Activated naive CD4-positive, alpha-beta T cell treated with anti-CD3 and anti-CD28 coated beads for 36 hours (primary cell): ENCODE measurements at regions not wholly inside any gene's neighbourhood (a gene's known extent, or its start where the extent isn't known, plus 50 kb on each side); places are given as distances from the start of the nearest gene placed in this dataset.
"Not testable (repeated sequence)": the region's sequence is repeated elsewhere in the genome, so short reads cannot be mapped to it uniquely, and the experiment has no call there.

Experiments used
- CTCF ChIA-PET: fragments of 350-600 bp; sonication (Branson Sonifier 250); formaldehyde crosslinking; loops from one replicate; lab custom pipeline; 2021; ENCODE audit warnings: antibody characterized with exemption; lab: Charles Lee
- DNase-seq: peaks from one replicate; pipeline ENCODE4 v3.0.0-alpha.2; 2020
- H3K27ac Mint-ChIP-seq: one replicate; pipeline ENCODE4 v1.8.0; 2021; ENCODE audit warnings: mild to moderate bottlenecking, mixed read lengths
- H3K27me3 Mint-ChIP-seq: one replicate; pipeline ENCODE4 v1.8.0; 2021; ENCODE audit warnings: low read depth, mixed read lengths
- H3K36me3 Mint-ChIP-seq: one replicate; pipeline ENCODE4 v1.8.0; 2021; ENCODE audit warnings: low read depth, mixed read lengths
- H3K4me1 Mint-ChIP-seq: one replicate; pipeline ENCODE4 v1.8.0; 2021; ENCODE audit warnings: low read depth, mixed read lengths
- H3K4me3 Mint-ChIP-seq: one replicate; pipeline ENCODE4 v1.8.0; 2021; ENCODE audit warnings: mild to moderate bottlenecking, moderate library complexity, mixed read lengths
- H3K9me3 Mint-ChIP-seq: one replicate; pipeline ENCODE4 v1.8.0; 2021; ENCODE audit warnings: mixed read lengths
- intact Hi-C: fragments of 100-400 bp; cut with micrococcal nuclease; formaldehyde crosslinking; loops from one replicate; pipeline ENCODE4 v1.15.1; 2023

DNA sequence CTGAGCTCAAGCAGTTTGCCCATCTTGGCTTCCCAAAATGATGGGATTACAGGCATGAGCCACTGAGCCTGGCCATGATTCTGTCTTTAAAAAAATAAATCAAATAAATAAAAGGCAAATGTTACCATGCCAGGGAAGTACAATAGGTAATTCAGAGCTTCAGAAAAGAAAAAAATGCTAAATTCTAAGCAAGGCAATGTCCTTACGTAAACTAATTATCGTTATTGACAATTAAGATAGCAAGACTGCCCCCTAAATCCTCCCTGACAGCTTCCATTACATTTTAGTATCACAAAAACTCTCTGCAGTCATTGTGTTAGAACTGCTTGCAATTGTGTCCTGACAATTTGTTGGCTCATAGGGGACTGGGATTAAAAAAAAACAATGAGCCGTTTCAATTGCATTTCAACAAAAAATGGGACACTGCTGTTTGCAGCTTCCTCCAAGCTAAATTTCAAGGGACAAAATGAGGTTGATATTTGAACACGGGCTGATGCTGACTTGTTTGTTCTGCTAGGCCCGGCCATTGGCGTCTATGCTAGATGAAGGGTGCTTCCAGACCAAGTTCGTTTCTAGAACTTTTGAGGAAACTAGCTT is 88.9 kb downstream of the MOGAT1 start:
- Mint-ChIP-seq H3K27me3 (no peaks in the 10 kb centered on the region), H3K4me3 (no peak overlapping the region), H3K9me3 (no peaks in the 10 kb centered on the region), H3K36me3 (no peaks in the 10 kb centered on the region), H3K4me1 (no peaks in the 10 kb centered on the region), H3K27ac (no peak overlapping the region)
- DNase-seq, result no peak
- intact Hi-C loops, result no loop called here
- CTCF ChIA-PET, result interaction anchor here (0.6 to 1.2 kb wide), 5 partner anchors 36 to 1151 kb away, joined by 3 to 6 read pairs (median 3); no protein-coding TSS in a partner anchor

DNA sequence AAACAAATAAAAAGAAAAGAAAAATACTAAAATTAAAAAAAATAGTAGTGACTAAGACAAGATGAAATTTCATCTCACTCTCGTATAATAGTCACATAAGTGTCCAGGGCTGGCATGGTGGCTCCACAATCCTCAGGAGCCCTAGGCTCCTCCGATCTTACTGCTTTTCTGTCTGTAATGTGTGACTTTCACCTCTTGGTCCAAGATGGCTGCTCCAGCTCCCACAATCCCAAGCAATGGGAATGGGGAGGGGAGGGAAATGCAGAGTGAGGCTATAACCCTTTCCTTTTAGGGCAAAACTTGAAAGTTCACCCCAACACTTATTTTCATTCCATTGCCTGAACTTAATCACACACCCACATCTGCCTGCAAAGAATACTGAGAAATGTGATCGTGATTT is 90.4 kb downstream of the MOGAT1 start:
- Mint-ChIP-seq H3K27me3 (peaks cover 4% of the 10 kb centered on the region), H3K4me3 (no peak overlapping the region), H3K36me3 (no peaks in the 10 kb centered on the region), H3K9me3 (no peaks in the 10 kb centered on the region), H3K27ac (no peak overlapping the region), H3K4me1 (no peaks in the 10 kb centered on the region)
- no peak for DNase-seq
- intact Hi-C loops, result no loop called here
- CTCF ChIA-PET, result interaction anchor here (0.9 kb wide), 1 partner anchor 53 kb away, joined by 3 read pairs; no protein-coding TSS in a partner anchor

DNA sequence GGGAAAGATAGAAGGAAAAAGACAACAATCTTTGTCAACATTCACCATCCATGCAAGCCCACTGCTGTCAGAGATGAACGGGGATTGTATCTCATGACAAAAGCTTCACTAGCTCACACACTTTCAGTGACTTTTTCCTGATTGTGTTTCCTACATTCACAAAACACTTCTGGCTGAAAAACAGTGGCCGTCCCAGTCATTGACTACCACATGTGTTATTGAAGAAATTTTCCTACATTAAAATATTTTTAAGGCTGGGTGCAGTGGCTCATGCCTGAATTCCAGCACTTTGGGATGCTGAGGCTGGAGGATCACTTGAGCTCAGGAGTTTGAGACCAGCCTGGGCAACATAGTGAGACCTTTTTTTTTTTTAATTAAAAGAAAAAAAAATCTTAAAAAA is 90.9 kb downstream of the MOGAT1 start:
- Mint-ChIP-seq H3K27ac (no peak overlapping the region), H3K27me3 (peaks cover 4% of the 10 kb centered on the region), H3K4me3 (no peak overlapping the region), H3K36me3 (no peaks in the 10 kb centered on the region), H3K9me3 (no peaks in the 10 kb centered on the region), H3K4me1 (no peaks in the 10 kb centered on the region)
- intact Hi-C loops, result no loop called here
- no peak for DNase-seq
- CTCF ChIA-PET, result interaction anchor here (0.6 to 0.9 kb wide), 2 partner anchors 54 to 204 kb away, joined by 3 read pairs; no protein-coding TSS in a partner anchor

DNA sequence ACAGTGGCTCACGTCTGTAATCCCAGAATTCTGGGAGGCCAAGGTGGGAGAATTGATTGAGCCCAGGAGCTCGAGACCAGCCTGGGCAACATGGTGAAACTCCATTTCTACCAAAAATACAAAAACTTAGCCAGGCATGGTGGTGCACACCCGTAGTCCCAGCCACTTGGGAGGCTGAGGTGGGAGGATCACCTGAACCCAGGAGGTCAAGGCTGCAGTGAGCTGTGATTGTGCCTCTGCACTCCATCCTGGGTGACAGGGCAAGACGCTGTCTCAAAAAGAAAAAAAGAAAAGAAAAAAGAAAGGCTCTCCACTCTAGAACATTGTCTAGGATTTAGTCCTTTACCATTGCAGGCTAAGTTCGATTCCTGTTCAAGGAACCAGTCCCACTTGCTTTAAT is 94.4 kb downstream of the MOGAT1 start:
- CTCF ChIA-PET, H3K27ac Mint-ChIP-seq, H3K27me3 Mint-ChIP-seq, intact Hi-C loops, H3K9me3 Mint-ChIP-seq, H3K36me3 Mint-ChIP-seq, DNase-seq, H3K4me1 Mint-ChIP-seq, H3K4me3 Mint-ChIP-seq: not testable (repeated sequence)

DNA sequence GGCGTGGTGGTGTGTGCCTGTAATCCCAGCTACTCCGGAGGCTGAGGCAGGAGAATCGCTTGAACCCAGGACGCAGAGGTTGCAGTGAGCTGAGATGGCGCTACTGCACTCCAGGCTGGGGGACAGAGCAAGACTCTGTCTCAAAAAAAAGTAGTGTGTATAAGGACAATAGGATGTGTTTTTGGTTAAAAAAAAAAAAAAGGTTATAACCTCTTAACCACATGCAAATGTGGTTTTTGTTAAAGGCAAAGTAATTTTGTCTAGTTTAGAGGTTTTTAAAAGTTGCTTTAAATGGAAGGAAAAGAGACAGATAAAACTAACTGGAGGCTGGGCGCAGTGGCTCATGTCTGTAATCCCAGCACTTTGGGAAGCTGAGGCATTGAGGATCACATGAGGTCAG is 92.8 kb upstream of the ACSL3 start:
- H3K36me3 Mint-ChIP-seq, H3K4me1 Mint-ChIP-seq, intact Hi-C loops, DNase-seq, H3K4me3 Mint-ChIP-seq, H3K9me3 Mint-ChIP-seq, H3K27ac Mint-ChIP-seq: not testable (repeated sequence)
- CTCF ChIA-PET, result interaction anchor here (0.6 to 0.7 kb wide), 6 partner anchors 22 to 1818 kb away, joined by 3 to 8 read pairs (median 4); no protein-coding TSS in a partner anchor
- peaks cover 12% of the 10 kb centered on the region for H3K27me3 Mint-ChIP-seq

DNA sequence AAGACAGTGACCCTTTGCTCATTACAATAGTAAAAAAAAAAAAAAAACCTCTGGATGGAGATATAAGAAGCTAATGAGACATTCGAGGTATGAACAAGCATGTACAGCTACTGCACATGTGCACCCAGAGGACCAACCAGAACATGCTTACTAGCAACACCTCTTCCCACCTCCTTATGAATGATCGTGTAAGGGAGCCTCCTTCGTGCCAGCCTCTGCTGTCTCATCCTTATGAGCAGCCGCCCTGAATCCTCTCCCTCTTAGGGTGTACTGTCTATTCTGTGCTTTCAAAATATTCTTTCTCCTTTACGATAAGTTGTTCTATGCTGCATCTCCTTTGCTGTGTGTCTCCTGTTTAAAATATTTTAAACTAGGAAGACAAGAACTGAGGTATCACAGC is 91.4 kb upstream of the ACSL3 start:
- Mint-ChIP-seq H3K9me3 (no peaks in the 10 kb centered on the region), H3K4me1 (no peaks in the 10 kb centered on the region), H3K36me3 (no peaks in the 10 kb centered on the region), H3K27me3 (peaks cover 12% of the 10 kb centered on the region), H3K4me3 (no peak overlapping the region), H3K27ac (no peak overlapping the region)
- CTCF ChIA-PET, result interaction anchor here (0.6 kb wide), 1 partner anchor 108 kb away, joined by 3 read pairs; no protein-coding TSS in a partner anchor
- DNase-seq, result no peak
- intact Hi-C loops, result no loop called here

DNA sequence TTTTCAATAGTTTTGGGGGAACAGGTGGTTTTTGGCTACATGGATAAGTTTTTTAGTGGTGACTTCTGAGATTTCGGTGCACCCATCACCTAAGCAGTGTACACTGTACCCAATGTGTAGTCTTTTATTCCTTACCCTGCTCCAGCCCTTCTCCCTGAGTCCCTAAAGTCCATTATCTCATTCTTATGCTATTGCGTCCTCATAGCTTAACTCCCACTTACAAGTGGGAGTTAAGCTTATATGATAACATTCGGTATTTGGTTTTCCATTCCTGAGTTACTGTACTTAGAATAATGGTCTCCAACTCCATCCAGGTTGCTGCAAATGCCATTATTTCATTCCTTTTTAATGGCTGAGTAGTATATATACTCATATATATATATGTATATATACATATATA is 90.9 kb upstream of the ACSL3 start:
- H3K4me1 Mint-ChIP-seq, result no peaks in the 10 kb centered on the region

DNA sequence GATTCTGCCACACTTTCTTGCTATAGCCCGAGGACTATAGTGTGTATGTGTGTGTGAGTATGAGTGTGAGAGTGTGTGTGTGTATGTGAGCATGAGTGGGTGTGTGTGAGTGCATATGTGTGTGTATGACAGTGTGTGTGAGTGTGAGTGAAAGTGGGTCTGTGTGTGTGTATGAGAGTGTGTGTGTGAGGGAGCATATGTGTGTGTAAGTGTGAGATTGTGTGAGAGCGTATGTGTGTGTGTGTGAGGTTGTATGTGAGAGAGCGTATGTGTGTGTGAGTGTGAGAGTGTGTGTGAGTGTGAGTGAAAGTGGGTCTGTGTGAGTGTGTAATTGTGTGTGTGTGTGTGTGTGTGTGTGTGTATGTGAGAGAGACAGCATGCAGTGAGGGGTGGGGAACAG is 89.0 kb upstream of the ACSL3 start:
- Mint-ChIP-seq H3K27me3 (peaks cover 12% of the 10 kb centered on the region), H3K4me1 (no peaks in the 10 kb centered on the region), H3K4me3 (no peak overlapping the region), H3K27ac (no peak overlapping the region), H3K9me3 (no peaks in the 10 kb centered on the region), H3K36me3 (no peaks in the 10 kb centered on the region)
- DNase-seq, result no peak
- intact Hi-C loops, result no loop called here
- CTCF ChIA-PET, result no interaction called here

More for the DNA sequence above, 90.9 kb upstream of the ACSL3 start:
- intact Hi-C loops, result no loop called here
- Mint-ChIP-seq H3K4me3 (no peak overlapping the region), H3K9me3 (no peaks in the 10 kb centered on the region), H3K27me3 (peaks cover 12% of the 10 kb centered on the region), H3K36me3 (no peaks in the 10 kb centered on the region), H3K27ac (no peak overlapping the region)
- no peak for DNase-seq
- CTCF ChIA-PET, result interaction anchor here (0.6 kb wide), 1 partner anchor 109 kb away, joined by 3 read pairs; no protein-coding TSS in a partner anchor

DNA sequence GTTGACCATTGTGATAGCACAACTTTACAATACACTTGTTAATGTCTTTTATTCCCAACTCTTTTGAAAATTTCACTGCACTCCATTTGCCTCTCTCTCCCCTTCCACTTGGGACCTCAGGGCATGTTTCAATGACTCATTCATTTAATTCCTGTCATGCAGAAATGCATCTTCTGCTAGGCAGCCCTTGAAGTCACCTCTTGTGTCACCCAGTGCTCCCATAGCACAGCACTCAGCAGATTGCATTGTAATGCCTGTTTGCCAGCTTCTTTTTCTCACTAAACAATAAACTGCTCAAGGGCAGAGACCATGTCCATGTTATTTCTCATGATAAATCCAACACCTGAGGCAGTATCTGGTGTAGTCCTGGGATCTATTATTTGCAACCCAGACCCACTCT is 85.9 kb upstream of the ACSL3 start:
- Mint-ChIP-seq H3K27me3 (peaks cover 12% of the 10 kb centered on the region), H3K4me1 (no peaks in the 10 kb centered on the region), H3K9me3 (no peaks in the 10 kb centered on the region), H3K36me3 (no peaks in the 10 kb centered on the region), H3K27ac (no peak overlapping the region), H3K4me3 (no peak overlapping the region)
- intact Hi-C loops, result no loop called here
- CTCF ChIA-PET, result no interaction called here
- DNase-seq, result no peak

DNA sequence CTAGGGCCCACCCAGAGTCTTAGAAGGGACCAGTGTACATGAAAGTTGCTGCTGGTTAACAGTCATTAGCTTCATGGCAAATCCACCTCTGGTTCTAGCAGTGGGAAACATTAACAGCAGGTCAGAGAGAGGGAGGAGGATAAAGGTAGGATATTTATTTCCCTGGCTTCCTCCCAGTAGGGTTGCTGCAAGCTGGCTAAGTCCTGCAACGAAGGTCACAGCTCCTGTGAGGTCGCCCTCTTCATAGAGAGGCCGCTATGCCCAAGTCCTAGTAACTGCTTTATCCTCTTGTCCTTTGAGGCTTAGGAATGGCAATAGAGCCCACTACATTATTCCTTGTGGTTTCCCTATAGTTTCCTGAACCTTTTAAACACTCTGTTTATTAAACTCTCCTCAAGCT is 84.0 kb upstream of the ACSL3 start:
- Mint-ChIP-seq H3K4me3 (no peak overlapping the region), H3K9me3 (no peaks in the 10 kb centered on the region), H3K36me3 (no peaks in the 10 kb centered on the region), H3K27ac (no peak overlapping the region), H3K4me1 (no peaks in the 10 kb centered on the region), H3K27me3 (peaks cover 7% of the 10 kb centered on the region)
- no peak for DNase-seq
- intact Hi-C loops, result no loop called here
- CTCF ChIA-PET, result no interaction called here

DNA sequence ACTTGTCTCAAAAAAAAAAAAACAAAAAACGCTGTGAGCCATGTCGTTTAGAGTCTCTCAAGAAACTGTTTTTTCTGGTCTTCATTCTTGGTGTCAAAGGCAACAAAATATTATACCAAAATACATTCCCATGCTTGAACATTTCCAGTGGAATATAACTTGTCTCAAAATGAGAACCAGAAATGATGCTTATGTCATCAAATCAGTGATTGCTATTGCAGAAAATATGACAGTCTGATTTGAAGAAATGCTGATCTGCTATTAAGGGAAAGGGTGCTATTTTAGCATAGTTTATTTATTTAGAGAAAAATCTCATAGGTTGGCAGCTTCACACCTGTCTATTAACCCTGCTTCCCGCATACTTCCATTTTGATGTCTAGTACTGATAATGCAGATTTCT is 82.4 kb upstream of the ACSL3 start:
- CTCF ChIA-PET, result interaction anchor here (0.6 to 1.1 kb wide), 2 partner anchors 71 to 88 kb away, joined by 4 read pairs; no protein-coding TSS in a partner anchor
- no peak overlapping the region for H3K4me3 Mint-ChIP-seq
- no peak overlapping the region for H3K27ac Mint-ChIP-seq
- no peaks in the 10 kb centered on the region for H3K9me3 Mint-ChIP-seq
- H3K27me3 Mint-ChIP-seq, result peaks cover 5% of the 10 kb centered on the region
- H3K36me3 Mint-ChIP-seq, result no peaks in the 10 kb centered on the region
- intact Hi-C loops, result no loop called here
- DNase-seq, result no peak
- H3K4me1 Mint-ChIP-seq, result no peaks in the 10 kb centered on the region

DNA sequence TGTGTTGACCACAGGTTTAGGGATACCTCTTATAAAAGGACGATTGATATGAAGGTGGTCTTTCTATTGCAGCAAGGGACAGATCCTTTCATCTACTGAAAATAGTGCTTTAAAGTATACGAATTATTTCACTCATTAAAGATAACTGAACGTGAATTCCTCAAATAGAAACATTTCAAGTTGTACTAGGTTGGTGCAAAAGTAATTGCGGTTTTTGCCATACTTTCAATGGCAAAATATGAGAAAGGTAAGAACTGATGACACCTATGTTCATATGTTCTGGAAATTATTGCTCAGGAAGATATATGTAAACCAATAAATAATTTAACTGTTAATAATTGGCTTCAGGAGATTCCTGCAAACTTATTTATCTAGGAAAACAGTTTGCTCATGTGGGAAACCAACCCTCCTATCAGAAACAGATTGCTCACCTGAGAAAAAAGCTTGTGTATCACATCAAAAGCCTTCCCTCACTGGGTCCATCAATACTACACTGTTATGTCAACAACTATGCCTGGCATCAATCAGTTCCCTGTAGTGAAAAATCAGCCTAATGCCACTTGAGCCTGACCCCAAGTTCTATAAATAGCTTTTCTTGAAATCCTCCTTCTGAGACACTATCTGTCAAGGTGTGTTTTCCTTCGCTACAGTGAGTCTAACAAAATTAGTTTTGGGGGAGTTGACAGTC is 81.5 kb upstream of the ACSL3 start:
- H3K4me1 Mint-ChIP-seq, result no peaks in the 10 kb centered on the region
- peaks cover 5% of the 10 kb centered on the region for H3K27me3 Mint-ChIP-seq
- H3K4me3 Mint-ChIP-seq, result no peak overlapping the region
- intact Hi-C loops, result no loop called here
- no peak overlapping the region for H3K27ac Mint-ChIP-seq
- CTCF ChIA-PET, result interaction anchor here (1.1 kb wide), 1 partner anchor 89 kb away, joined by 4 read pairs; no protein-coding TSS in a partner anchor
- H3K36me3 Mint-ChIP-seq, result no peaks in the 10 kb centered on the region
- H3K9me3 Mint-ChIP-seq, result no peaks in the 10 kb centered on the region
- DNase-seq, result no peak

DNA sequence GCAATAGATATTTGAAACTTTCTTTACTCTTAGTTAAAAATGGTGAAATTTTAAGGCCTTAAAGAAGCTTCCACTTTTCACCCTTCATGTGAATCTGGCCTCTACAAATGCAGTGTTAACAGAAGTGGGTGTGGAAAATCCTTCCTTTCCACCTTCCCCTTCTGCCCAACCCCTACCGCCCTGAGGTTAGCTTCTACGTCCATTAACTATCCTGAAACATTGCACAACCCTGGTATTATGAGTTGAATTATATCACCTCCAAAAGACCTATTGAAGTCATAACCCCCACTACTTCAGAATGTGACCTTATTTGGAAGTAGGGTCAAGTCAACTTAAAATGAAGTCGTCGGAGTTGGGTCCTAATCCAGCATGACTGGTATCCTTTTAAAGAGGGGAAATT is 80.8 kb upstream of the ACSL3 start:
- peaks cover 5% of the 10 kb centered on the region for H3K27me3 Mint-ChIP-seq
- H3K9me3 Mint-ChIP-seq, result no peaks in the 10 kb centered on the region
- H3K27ac Mint-ChIP-seq, result no peak overlapping the region
- CTCF ChIA-PET, result no interaction called here
- intact Hi-C loops, result no loop called here
- DNase-seq, result no peak
- H3K36me3 Mint-ChIP-seq, result no peaks in the 10 kb centered on the region
- no peaks in the 10 kb centered on the region for H3K4me1 Mint-ChIP-seq
- H3K4me3 Mint-ChIP-seq, result no peak overlapping the region
